ENCODE measurements at regions not wholly inside any gene's neighbourhood (a gene's known extent, or its start where the extent isn't known, plus 50 kb on each side); places are given as distances from the start of the nearest gene placed in this dataset.

- TF ChIP-seq CTCF (conservative IDR thresholded peaks at IDR 0.05; ENCODE audit: low read length) (no peak), EZH2phosphoT487 (IDR thresholded peaks at IDR 0.05; ENCODE audit: borderline replicate concordance) (no peak)
Observed at GRCh38 chr10:85026878-85027467, 698.6 kb downstream of the CCSER2 start.

Data from Loucy (cell line).